GM19238 (cell line): ENCODE measurements at regions not wholly inside any gene's neighbourhood (a gene's known extent, or its start where the extent isn't known, plus 50 kb on each side); places are given as distances from the start of the nearest gene placed in this dataset.
A peak's percentile ranks its signal among the peaks of the same experiment; 100 is the strongest.
"Not testable (repeated sequence)": the region's sequence is repeated elsewhere in the genome, so short reads cannot be mapped to it uniquely, and the experiment has no call there.

Experiments used
- DNase-seq: peaks from one replicate; pipeline ENCODE4 v3.0.0; 2011; ENCODE audit warnings: low spot score; ENCODE audit not compliant: insufficient read length

DNA sequence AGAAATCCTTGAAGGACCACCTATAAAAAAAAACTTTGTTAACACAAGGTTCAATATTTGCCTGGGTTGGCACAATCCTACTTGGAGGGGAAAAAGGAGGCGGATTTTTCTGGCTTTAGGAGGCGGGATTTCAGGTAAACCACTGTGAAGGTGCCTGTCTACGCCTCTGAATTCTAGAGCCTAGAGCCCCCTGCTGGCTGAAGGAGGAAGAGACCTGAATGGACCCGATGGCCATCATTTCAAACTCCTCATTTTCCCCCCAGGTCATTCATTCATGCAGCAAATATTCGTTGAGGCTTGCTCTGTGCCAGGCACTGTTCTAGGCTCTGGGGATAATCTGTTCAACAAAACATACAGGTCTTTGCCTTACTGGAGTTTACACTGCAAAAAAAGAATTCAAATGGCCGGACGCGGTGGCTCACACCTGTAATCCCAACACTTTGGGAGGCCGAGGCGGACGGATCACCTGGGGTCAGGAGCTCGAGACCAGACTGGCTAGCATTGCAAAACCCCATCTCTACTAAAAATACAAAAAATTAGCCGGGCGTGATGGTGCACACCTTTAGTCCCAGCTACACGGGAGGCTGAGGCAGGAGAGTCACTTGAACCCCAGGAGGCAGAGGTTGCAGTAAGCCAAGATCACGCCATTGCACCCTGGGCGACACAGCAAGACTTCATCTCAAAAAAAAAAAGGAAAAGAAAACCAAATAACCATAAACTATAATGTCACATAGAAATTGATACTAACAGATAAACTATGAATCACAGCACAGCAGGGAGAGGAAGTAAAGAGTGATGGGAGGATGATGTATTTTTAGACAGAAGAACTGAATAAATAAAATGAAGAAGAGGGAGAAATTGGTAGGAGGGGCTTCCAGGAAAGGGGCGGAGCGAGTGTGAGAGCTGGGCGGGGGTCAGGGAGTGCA, 90.1 kb upstream of the NFE2L3 start:
- DNase-seq: peak; percentile 50

- no peak for DNase-seq
Measured at GRCh38 chr7:26065652-26066051, 86.3 kb upstream of the NFE2L3 start.

DNA sequence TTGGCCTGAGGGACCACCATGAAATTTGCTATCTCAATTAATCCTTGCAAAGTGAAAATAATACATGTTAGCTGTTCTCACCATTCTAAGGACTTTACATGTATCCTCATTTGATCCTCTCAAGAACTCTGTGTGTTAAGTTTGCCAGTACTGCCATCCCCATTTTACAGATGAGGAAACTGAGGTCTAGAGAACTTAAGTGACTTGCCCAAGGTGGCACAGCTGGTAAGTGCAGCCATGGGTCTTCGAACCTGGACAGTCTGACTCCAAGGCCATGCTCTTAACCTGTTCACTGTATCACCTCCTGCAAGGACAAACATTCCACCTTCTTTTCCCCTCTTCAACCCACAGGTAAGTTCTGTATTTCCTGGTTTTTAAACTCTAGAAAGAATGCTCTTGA, 85.3 kb upstream of the NFE2L3 start:
- no peak for DNase-seq

DNA sequence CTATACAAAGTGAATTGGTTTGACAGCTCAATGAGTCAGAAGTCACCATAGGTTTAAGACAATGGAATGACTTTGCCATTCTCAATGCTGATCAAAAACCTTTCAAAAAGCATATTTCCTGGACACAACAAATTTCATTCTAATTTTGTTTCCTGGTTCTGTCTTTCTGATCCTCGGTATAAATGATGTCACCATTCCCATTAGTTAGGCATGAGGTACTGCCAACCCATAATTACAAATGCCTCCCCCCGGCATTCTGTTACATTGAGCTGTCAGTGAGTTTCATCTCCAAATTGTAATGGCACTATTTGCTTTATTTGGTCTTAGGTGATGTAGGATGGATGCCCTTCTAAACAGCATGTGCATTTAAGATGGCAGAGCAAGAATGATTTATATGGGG, 81.7 kb upstream of the NFE2L3 start:
- DNase-seq: no peak

DNA sequence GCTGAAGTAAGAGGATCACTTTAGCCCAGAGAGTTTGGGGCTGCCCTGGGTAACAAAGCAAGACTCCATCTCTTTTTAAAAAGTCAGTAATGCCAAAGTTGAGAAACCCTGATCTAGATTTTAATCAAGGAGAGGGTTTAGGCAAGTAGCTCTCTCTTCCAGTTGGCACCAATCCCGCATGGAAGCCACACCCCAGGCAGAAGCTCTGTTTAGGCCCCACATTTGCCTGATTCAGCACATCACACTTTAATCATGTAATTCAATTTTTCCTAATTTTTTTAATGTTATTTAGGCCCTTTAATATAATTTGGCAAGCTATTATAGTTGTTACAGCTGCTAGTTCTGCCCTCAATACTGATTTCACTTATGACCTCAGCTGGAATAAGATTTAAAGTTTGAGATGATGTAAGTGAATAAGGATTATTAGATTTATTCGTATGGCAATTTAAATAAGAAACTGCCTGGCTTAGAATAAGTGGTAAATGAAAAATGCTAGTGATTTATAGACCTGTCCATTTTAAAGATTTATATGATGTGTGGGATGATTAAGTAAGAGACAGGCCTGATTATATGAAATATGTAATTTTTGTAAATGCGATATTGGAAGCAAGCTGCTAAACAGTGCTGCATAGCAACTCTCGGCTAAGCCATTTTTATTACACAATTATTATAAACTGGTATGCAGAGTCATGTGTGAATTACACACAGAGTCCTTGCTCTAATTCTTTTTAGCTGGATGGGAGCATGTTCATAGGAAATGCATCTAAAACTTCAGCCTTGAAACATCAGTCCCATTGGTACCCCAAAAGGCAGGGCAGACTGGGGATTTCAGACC, 80.2 kb upstream of the NFE2L3 start:
- DNase-seq: no peak

GRCh38 chr7:26073041-26073440, 79.0 kb upstream of the NFE2L3 start:
- no peak for DNase-seq

GRCh38 chr7:26074919-26075318, 77.1 kb upstream of the NFE2L3 start:
- no peak for DNase-seq

DNA sequence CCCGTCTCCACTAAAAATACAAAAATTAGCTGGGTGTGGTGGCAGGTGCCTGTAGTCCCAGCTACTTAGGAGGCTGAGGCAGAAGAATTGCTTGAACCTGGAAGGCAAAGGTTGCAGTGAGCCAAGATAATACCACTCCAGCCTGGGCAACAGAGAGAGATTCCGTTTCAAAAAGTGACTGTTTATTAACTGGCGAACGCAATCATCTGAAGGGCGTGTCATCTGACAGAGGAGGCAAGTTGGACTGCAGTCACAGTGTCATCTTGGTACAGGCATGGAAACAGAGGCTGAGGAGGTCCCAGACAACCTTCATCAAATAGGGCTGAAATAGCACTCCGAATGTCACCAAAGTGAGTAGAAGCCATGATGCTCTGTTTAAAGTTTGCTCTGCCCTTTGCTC, 75.3 kb upstream of the NFE2L3 start:
- DNase-seq: no peak

DNA sequence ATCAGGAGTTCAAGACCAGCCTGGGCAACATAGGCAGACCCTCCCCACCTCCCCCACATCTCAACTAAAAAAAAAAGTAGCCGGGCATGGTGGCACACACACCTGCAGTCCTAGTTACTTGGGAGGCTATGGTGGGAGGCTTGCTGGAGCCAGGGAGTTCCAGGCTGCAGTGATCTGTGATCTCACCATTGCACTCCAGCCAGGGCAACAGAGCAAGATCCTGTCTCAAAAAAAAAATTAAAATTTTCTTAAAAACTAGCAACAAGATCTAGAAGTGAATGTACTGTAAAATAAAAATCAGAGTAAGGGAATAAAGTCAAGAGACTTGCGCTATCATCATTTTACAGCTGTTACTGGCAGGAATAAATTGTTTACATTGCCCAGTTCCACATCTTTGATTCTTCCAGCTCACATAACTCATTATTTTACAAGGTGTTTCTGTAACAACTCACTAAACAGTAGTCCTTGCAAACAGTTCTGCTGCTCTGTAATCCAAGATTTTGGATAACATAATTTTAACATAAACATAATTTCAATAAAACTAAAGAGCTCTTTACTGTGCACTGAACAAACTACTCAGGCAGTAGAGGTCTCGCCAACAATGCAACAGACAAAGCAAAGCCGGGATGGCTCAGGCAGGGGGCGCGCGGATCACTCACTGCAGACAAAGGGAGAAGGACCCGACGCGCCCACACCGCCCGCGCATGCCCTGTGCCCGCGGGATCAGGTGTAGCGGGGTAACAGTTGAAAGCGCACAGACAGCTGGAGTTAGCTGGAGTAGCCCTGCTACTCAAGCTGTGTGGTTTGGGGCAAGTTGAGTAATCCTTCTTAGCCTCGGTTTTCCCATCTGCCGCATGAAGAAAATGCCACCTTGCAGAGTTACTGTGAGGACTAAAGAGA, 73.3 kb upstream of the NFE2L3 start:
- peak; percentile 61 for DNase-seq

- DNase-seq: no peak
Measured at GRCh38 chr7:26081638-26082037, 70.4 kb upstream of the NFE2L3 start.

DNA sequence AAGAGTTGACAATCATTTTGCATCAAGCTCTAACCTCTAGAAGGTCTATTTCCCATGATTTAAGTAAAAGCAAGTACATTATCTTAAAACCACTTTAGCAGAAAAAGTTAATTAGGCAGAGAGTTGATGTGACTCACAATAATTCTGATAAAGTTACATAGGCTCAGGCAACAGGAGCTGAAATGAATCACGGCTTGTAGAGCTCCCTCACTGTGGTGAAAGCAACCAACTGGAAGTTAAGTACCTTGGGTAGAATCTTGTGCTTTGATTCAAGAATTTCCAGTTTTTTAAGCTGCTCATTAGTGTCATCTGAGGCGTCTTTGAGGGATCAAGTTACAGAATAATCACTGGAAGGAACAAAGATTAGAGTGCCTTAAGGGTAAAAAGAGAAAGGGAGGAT, 68.9 kb upstream of the NFE2L3 start:
- DNase-seq: no peak

DNA sequence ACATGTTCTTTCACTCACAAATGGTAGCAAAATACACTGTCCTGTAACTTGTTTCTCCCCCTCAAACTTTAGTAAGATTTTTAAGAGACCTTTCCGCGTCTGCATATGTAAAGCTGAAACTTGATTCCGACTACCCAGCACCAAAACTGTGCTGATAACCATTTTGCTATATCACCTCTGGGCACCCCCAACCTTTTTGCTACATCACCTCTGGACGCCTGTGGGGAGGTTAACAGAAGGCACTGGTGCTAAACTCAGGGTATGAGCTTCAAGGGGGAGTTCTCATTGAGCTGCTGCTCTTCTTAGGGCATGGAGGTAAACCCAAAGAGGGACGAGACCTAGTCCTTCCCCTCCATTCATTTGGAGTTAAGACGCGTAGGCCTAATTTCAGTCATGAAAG, 67.6 kb upstream of the NFE2L3 start:
- DNase-seq: no peak

DNA sequence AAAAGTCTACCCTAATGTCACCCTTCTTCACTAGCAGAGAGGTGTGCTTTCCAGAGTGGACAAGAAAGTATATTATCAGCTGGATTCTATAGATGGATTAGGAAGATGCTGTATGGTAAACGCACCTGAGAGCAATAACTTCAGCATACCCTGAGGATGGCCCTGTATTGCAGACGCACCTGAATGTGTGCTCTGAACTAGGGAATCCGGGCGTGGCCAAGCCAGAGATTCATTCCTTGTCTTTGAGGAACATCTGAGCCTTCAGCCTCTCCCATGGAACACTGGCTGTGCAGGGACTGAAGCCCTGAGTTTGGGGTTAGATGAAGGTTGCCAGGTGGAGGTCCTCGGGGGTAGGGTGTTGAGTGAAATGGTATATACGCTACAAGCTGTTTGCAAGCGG, 66.2 kb upstream of the NFE2L3 start:
- no peak for DNase-seq

DNA sequence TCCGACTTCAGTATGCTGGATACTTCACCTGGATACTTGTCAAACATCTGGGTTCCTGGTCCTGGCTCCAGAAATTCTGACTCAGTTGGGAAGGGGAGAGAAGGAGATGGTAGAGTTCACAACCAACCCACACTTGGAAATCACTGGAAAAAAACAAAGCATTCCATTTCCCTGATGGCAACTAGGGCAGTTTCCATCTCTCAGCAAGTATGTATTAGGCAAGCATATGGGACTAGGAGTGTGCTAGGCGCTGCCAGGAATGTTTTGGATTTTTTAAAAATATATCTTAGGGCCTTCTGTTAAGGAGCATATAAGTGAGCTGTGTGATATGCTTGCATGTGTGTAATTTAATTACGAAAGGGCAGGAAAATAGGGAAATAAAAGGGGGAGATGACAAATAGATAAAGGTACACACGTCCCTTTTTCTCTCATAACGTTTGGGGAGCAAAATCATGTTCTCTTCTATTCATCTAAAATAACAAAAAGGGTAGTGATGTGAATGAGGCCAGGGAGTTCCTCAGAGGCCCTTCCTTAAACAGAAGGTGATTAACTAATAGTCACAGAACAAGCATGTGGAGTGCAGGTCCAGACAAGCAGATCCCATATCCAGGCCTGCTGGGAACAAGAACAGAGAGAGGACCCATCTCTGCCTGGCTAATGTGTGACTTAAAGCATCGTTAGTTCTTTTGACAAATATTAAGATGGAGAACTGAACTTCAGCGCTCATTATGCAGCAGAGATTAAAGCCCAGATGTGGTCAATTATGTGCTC, 64.5 kb upstream of the NFE2L3 start:
- no peak for DNase-seq

DNA sequence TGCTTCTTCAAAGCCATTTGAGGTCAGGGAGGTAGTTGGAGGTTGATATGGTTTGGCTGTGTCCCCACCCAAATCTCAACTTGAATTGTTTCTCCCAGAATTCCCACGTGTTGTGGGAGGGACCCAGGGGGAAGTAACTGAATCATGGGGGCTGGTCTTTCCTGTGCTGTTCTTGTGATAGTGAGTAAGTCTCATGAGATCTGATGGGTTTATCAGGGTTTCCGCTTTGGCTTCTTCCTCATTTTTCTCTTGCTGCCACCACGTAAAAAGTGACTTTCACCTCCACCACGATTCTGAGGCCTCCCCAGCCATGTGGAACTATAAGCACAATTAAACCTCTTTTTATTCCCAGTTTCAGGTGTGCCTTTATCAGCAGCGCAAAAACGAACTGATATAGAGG, 62.5 kb upstream of the NFE2L3 start:
- DNase-seq: not testable (repeated sequence)

- DNase-seq: peak; percentile 32
Measured at GRCh38 chr7:26090927-26091519, 61.0 kb upstream of the NFE2L3 start.

- no peak for DNase-seq
Measured at GRCh38 chr7:26091933-26092332, 60.1 kb upstream of the NFE2L3 start.

- no peak for DNase-seq
Measured at GRCh38 chr7:26093023-26093422, 59.0 kb upstream of the NFE2L3 start.

DNA sequence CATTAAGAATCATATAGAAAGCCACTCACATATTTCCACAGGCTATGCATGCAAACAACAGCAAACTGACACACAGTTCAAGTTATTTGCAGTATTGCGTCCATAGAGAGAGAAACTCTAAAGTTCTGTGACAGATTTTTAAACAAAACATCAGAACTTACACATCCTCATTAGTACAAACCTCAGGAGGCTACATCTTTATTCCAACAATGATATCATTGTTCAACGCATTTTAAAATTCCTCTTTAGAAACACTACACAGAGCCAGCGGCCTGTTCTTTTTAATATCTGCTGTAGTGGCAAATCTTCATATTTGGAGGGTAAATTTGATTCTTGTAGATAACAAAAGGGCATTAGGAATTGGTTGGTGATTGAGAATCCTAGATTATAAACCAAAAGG, 55.9 kb upstream of the NFE2L3 start:
- DNase-seq: no peak
